GM12891 (cell line): ENCODE measurements at regions not wholly inside any gene's neighbourhood (a gene's known extent, or its start where the extent isn't known, plus 50 kb on each side); places are given as distances from the start of the nearest gene placed in this dataset.

ENCODE experiments used
- PAX5 ChIP-seq: IDR thresholded peaks from 2 replicates; pipeline ENCODE4 v1.6.1; 2011; ENCODE audit warnings: low read length, moderate library complexity, mild to moderate bottlenecking; ENCODE audit not compliant: insufficient read depth, severe bottlenecking
- POLR2A ChIP-seq: IDR thresholded peaks from 2 replicates; pipeline ENCODE4 v1.6.1; 2011; ENCODE audit warnings: low read depth, low read length, control low read depth
- POLR2AphosphoS5 ChIP-seq: IDR thresholded peaks from 2 replicates; pipeline ENCODE4 v1.6.1; 2011; ENCODE audit warnings: low read depth, low read length, control low read depth
- POU2F2 ChIP-seq: IDR thresholded peaks from 2 replicates; pipeline ENCODE4 v1.6.1; 2011; ENCODE audit warnings: low read depth, mild to moderate bottlenecking, control low read depth, low read length, moderate library complexity
- SPI1 ChIP-seq: IDR thresholded peaks from 2 replicates; pipeline ENCODE4 v1.6.1; 2011; ENCODE audit warnings: low read depth, low read length, control low read depth
- TAF1 ChIP-seq: IDR thresholded peaks from 2 replicates; pipeline ENCODE4 v1.6.1; 2011; ENCODE audit warnings: low read depth, low read length, control low read depth

DNA sequence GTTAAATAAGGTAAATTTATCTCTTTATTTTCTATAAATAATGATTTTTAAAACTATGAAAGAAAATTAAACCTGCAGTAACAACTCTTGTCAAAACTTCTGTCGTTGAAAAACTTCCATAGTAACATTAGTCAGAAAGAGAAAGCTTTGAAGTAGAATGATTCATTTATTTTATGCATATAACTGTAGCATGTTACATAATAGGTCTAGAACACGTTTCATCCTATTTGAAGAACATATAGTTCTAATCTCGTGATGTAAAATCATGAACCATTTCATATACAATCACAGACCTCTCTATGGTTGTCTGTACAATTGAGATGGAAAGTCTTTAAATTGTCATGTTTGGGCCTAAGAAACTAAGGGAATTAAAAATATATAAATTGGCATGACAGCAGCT is 61.3 kb upstream of the MYLIP start:
- TF ChIP-seq POLR2AphosphoS5: no peak
- no peak for TF ChIP-seq POLR2A
- TF ChIP-seq PAX5: no peak
- TF ChIP-seq TAF1: no peak
- TF ChIP-seq SPI1: no peak
- no peak for TF ChIP-seq POU2F2
